Activated T-cell treated with anti-CD3 and anti-CD28 coated beads, Interleukin-2, amount 50 U/mL, for 72 hours (primary cell): ENCODE measurements at regions not wholly inside any gene's neighbourhood (a gene's known extent, or its start where the extent isn't known, plus 50 kb on each side); places are given as distances from the start of the nearest gene placed in this dataset.
"Not testable (repeated sequence)": the region's sequence is repeated elsewhere in the genome, so short reads cannot be mapped to it uniquely, and the experiment has no call there.

ENCODE experiments used
- ATAC-seq, 2 donors: fragments of 150-1000 bp; cut with Tn5 transposase; replicated peaks in 1 of 2; 2 replicates each; pipeline ENCODE4 v1.10.0; 2021; ENCODE audit warnings: moderate library complexity in 2 of 2, mild to moderate bottlenecking in 1 of 2
- DNase-seq, 2 donors: peaks; one replicate each; pipeline ENCODE4 v3.0.0; 2021 to 2022; ENCODE audit warnings: mixed read lengths in 1 of 2
- H3K27ac Mint-ChIP-seq: one replicate; pipeline ENCODE4 v1.8.0; 2022; ENCODE audit warnings: mild to moderate bottlenecking, moderate library complexity, mixed read lengths
- H3K27me3 Mint-ChIP-seq: one replicate; pipeline ENCODE4 v1.8.0; 2022; ENCODE audit warnings: low read depth, mixed read lengths
- H3K36me3 Mint-ChIP-seq, 2 donors: one replicate each; pipeline ENCODE4 v1.8.0; 2022; ENCODE audit warnings: mixed read lengths in 2 of 2, mild to moderate bottlenecking in 1 of 2; ENCODE audit not compliant: insufficient read depth in 2 of 2
- H3K4me1 Mint-ChIP-seq: one replicate; pipeline ENCODE4 v1.8.0; 2022; ENCODE audit warnings: low read depth, mixed read lengths
- H3K4me3 Mint-ChIP-seq, 2 donors: one replicate each; pipeline ENCODE4 v1.8.0; 2022; ENCODE audit warnings: mild to moderate bottlenecking in 2 of 2, mixed read lengths in 2 of 2, moderate library complexity in 2 of 2
- H3K9me3 Mint-ChIP-seq, 2 donors: one replicate each; pipeline ENCODE4 v1.8.0; 2022; ENCODE audit warnings: mixed read lengths in 2 of 2

- peaks cover 0 to 5% of the 10 kb centered on the region in 2 donors for H3K9me3 Mint-ChIP-seq
- no peak overlapping the region for H3K27ac Mint-ChIP-seq
- no peaks in the 10 kb centered on the region for H3K36me3 Mint-ChIP-seq
- DNase-seq (no peak), ATAC-seq (no peak)
- H3K27me3 Mint-ChIP-seq: peaks cover 7% of the 10 kb centered on the region
- no peaks in the 10 kb centered on the region for H3K4me1 Mint-ChIP-seq
- no peak overlapping the region for H3K4me3 Mint-ChIP-seq
These were observed 770.4 kb upstream of the ARPP21 start for GRCh38 chr3:34868935-34869334.

GRCh38 chr3:34869696-34870095 is 769.6 kb upstream of the ARPP21 start:
- Mint-ChIP-seq H3K36me3 (no peaks in the 10 kb centered on the region), H3K4me1 (no peaks in the 10 kb centered on the region), H3K4me3 (no peak overlapping the region), H3K9me3 (peaks cover 0 to 5% of the 10 kb centered on the region in 2 donors), H3K27ac (no peak overlapping the region), H3K27me3 (peaks cover 7% of the 10 kb centered on the region)
- no peak for ATAC-seq
- no peak for DNase-seq

GRCh38 chr3:34872406-34872805 is 766.9 kb upstream of the ARPP21 start:
- ATAC-seq (no peak), DNase-seq (no peak)
- H3K27ac Mint-ChIP-seq: no peak overlapping the region
- H3K36me3 Mint-ChIP-seq: no peaks in the 10 kb centered on the region
- H3K4me3 Mint-ChIP-seq: no peak overlapping the region
- H3K4me1 Mint-ChIP-seq: no peaks in the 10 kb centered on the region
- peaks cover 7% of the 10 kb centered on the region for H3K27me3 Mint-ChIP-seq
- H3K9me3 Mint-ChIP-seq: peaks cover 0 to 5% of the 10 kb centered on the region in 2 donors

GRCh38 chr3:34876997-34877396 is 762.3 kb upstream of the ARPP21 start:
- H3K4me3 Mint-ChIP-seq: no peak overlapping the region
- H3K36me3 Mint-ChIP-seq: no peaks in the 10 kb centered on the region
- no peak overlapping the region for H3K27ac Mint-ChIP-seq
- no peaks in the 10 kb centered on the region for H3K9me3 Mint-ChIP-seq
- ATAC-seq: no peak
- no peaks in the 10 kb centered on the region for H3K27me3 Mint-ChIP-seq
- DNase-seq: no peak
- H3K4me1 Mint-ChIP-seq: no peaks in the 10 kb centered on the region

GRCh38 chr3:34878488-34878887 is 760.8 kb upstream of the ARPP21 start:
- H3K36me3 Mint-ChIP-seq: no peaks in the 10 kb centered on the region
- H3K27me3 Mint-ChIP-seq: no peaks in the 10 kb centered on the region
- H3K4me3 Mint-ChIP-seq: no peak overlapping the region
- H3K4me1 Mint-ChIP-seq: no peaks in the 10 kb centered on the region
- no peak for DNase-seq
- ATAC-seq: no peak
- no peak overlapping the region for H3K27ac Mint-ChIP-seq
- no peaks in the 10 kb centered on the region for H3K9me3 Mint-ChIP-seq

GRCh38 chr3:34881026-34881425 is 758.3 kb upstream of the ARPP21 start:
- H3K27me3 Mint-ChIP-seq: no peaks in the 10 kb centered on the region
- H3K36me3 Mint-ChIP-seq: no peaks in the 10 kb centered on the region
- no peak for ATAC-seq
- H3K4me1 Mint-ChIP-seq: no peaks in the 10 kb centered on the region
- no peak overlapping the region for H3K27ac Mint-ChIP-seq
- no peaks in the 10 kb centered on the region for H3K9me3 Mint-ChIP-seq
- no peak overlapping the region for H3K4me3 Mint-ChIP-seq
- no peak for DNase-seq

GRCh38 chr3:34882764-34883163 is 756.6 kb upstream of the ARPP21 start:
- no peak for ATAC-seq
- H3K27me3 Mint-ChIP-seq: no peaks in the 10 kb centered on the region
- no peaks in the 10 kb centered on the region for H3K4me1 Mint-ChIP-seq
- no peak overlapping the region for H3K27ac Mint-ChIP-seq
- DNase-seq: no peak
- no peaks in the 10 kb centered on the region for H3K36me3 Mint-ChIP-seq
- H3K4me3 Mint-ChIP-seq: no peak overlapping the region
- H3K9me3 Mint-ChIP-seq: no peaks in the 10 kb centered on the region

- DNase-seq (no peak), ATAC-seq (no peak)
- Mint-ChIP-seq H3K4me3 (no peak overlapping the region), H3K27ac (no peak overlapping the region), H3K27me3 (no peaks in the 10 kb centered on the region), H3K9me3 (no peaks in the 10 kb centered on the region), H3K4me1 (no peaks in the 10 kb centered on the region), H3K36me3 (no peaks in the 10 kb centered on the region)
These were observed 755.3 kb upstream of the ARPP21 start for GRCh38 chr3:34884007-34884406.

- Mint-ChIP-seq H3K9me3 (no peaks in the 10 kb centered on the region), H3K36me3 (no peaks in the 10 kb centered on the region), H3K27me3 (no peaks in the 10 kb centered on the region), H3K4me1 (no peaks in the 10 kb centered on the region), H3K27ac (no peak overlapping the region), H3K4me3 (no peak overlapping the region)
- no peak for DNase-seq
- no peak for ATAC-seq
These were observed 752.9 kb upstream of the ARPP21 start for GRCh38 chr3:34886443-34886842.

- Mint-ChIP-seq H3K27me3 (no peaks in the 10 kb centered on the region), H3K9me3 (no peaks in the 10 kb centered on the region), H3K27ac (no peak overlapping the region), H3K4me1 (no peaks in the 10 kb centered on the region), H3K4me3 (no peak overlapping the region), H3K36me3 (peaks cover 0 to 2% of the 10 kb centered on the region in 2 donors)
- no peak for ATAC-seq
- DNase-seq: no peak
These were observed 749.7 kb upstream of the ARPP21 start for GRCh38 chr3:34889641-34890040.

GRCh38 chr3:34890247-34890646 is 749.1 kb upstream of the ARPP21 start:
- H3K27ac Mint-ChIP-seq: no peak overlapping the region

GRCh38 chr3:34891941-34892340 is 747.4 kb upstream of the ARPP21 start:
- peaks cover 0 to 2% of the 10 kb centered on the region in 2 donors for H3K9me3 Mint-ChIP-seq
- DNase-seq: no peak
- no peak for ATAC-seq
- no peak overlapping the region for H3K4me3 Mint-ChIP-seq
- H3K4me1 Mint-ChIP-seq: no peaks in the 10 kb centered on the region
- H3K36me3 Mint-ChIP-seq: peaks cover 0 to 2% of the 10 kb centered on the region in 2 donors
- no peak overlapping the region for H3K27ac Mint-ChIP-seq
- no peaks in the 10 kb centered on the region for H3K27me3 Mint-ChIP-seq

More at GRCh38 chr3:34890247-34890646, 749.1 kb upstream of the ARPP21 start:
- Mint-ChIP-seq H3K9me3 (no peaks in the 10 kb centered on the region), H3K27me3 (no peaks in the 10 kb centered on the region), H3K36me3 (peaks cover 0 to 2% of the 10 kb centered on the region in 2 donors), H3K4me3 (no peak overlapping the region), H3K4me1 (no peaks in the 10 kb centered on the region)
- DNase-seq (no peak), ATAC-seq (no peak)

- Mint-ChIP-seq H3K36me3 (peaks cover 0 to 2% of the 10 kb centered on the region in 2 donors), H3K9me3 (peaks cover 1 to 2% of the 10 kb centered on the region in 2 donors), H3K27me3 (no peaks in the 10 kb centered on the region), H3K4me3 (no peak overlapping the region), H3K27ac (no peak overlapping the region), H3K4me1 (no peaks in the 10 kb centered on the region)
- DNase-seq: no peak
- no peak for ATAC-seq
These were observed 743.5 kb upstream of the ARPP21 start for GRCh38 chr3:34895841-34896240.

- not testable (repeated sequence) for H3K27me3 Mint-ChIP-seq, DNase-seq, H3K4me1 Mint-ChIP-seq, H3K36me3 Mint-ChIP-seq, H3K4me3 Mint-ChIP-seq, ATAC-seq, H3K27ac Mint-ChIP-seq
- H3K9me3 Mint-ChIP-seq: peaks cover 6 to 11% of the 10 kb centered on the region in 2 donors
These were observed 729.6 kb upstream of the ARPP21 start for GRCh38 chr3:34909679-34910078.
